ENCODE measurements at regions not wholly inside any gene's neighbourhood (a gene's known extent, or its start where the extent isn't known, plus 50 kb on each side); places are given as distances from the start of the nearest gene placed in this dataset.

DNA sequence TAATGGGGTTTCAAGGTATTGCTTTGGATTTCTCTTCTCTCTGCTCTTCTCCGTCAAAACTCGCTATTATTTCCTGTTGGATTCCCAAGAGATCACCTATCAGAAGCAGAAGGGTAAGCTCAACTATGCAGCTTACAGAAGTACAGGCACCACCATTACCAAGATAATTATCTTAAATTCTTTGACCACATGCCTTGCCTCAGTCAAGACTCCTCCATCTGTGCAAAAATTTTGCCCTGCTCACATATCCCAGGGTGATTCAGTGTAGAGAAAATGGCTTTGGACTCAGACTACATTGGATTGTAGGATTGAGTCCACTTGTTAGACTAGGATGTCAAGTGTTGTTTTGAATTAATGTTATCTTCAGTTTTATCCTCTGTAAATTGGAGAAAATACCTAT, 698.7 kb downstream of the TDRD15 start:
- no peak for DNase-seq (ENCODE audit: low read depth in 1 of 2, low spot score in 1 of 2)
- CTCF ChIA-PET = no interaction called here
- 2% methylated on average over 2 of the region's 2 CpGs for WGBS (ENCODE audit: missing lambda C conversion rate)
- H3K4me3 ChIP-seq = no peak overlapping the region
- peaks cover 3% of the 10 kb centered on the region; the same call in 1 of the 3 replicates for H3K9me3 ChIP-seq
- FAIRE-seq = no peak
- no peak for TF ChIP-seq ZFP36 (IDR thresholded peaks at IDR 0.05; ENCODE audit: borderline replicate concordance, partially characterized antibody)
- no peak for TF ChIP-seq NFE2L2 (conservative IDR thresholded peaks at IDR 0.05; ENCODE audit: low read length)
- TF ChIP-seq, protein P1, sequence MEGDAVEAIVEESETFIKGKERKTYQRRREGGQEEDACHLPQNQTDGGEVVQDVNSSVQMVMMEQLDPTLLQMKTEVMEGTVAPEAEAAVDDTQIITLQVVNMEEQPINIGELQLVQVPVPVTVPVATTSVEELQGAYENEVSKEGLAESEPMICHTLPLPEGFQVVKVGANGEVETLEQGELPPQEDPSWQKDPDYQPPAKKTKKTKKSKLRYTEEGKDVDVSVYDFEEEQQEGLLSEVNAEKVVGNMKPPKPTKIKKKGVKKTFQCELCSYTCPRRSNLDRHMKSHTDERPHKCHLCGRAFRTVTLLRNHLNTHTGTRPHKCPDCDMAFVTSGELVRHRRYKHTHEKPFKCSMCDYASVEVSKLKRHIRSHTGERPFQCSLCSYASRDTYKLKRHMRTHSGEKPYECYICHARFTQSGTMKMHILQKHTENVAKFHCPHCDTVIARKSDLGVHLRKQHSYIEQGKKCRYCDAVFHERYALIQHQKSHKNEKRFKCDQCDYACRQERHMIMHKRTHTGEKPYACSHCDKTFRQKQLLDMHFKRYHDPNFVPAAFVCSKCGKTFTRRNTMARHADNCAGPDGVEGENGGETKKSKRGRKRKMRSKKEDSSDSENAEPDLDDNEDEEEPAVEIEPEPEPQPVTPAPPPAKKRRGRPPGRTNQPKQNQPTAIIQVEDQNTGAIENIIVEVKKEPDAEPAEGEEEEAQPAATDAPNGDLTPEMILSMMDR (IDR thresholded peaks at IDR 0.05) = no peak
- no peak for TF ChIP-seq GATA3 (IDR thresholded peaks at IDR 0.05; ENCODE audit: borderline replicate concordance)
- TF ChIP-seq CBX2 (IDR thresholded peaks at IDR 0.05; ENCODE audit: borderline replicate concordance, low read depth) = no peak
- TF ChIP-seq CHD2 (IDR thresholded peaks at IDR 0.05; ENCODE audit: low read length, partially characterized antibody) = no peak
- TF ChIP-seq, protein P2, sequence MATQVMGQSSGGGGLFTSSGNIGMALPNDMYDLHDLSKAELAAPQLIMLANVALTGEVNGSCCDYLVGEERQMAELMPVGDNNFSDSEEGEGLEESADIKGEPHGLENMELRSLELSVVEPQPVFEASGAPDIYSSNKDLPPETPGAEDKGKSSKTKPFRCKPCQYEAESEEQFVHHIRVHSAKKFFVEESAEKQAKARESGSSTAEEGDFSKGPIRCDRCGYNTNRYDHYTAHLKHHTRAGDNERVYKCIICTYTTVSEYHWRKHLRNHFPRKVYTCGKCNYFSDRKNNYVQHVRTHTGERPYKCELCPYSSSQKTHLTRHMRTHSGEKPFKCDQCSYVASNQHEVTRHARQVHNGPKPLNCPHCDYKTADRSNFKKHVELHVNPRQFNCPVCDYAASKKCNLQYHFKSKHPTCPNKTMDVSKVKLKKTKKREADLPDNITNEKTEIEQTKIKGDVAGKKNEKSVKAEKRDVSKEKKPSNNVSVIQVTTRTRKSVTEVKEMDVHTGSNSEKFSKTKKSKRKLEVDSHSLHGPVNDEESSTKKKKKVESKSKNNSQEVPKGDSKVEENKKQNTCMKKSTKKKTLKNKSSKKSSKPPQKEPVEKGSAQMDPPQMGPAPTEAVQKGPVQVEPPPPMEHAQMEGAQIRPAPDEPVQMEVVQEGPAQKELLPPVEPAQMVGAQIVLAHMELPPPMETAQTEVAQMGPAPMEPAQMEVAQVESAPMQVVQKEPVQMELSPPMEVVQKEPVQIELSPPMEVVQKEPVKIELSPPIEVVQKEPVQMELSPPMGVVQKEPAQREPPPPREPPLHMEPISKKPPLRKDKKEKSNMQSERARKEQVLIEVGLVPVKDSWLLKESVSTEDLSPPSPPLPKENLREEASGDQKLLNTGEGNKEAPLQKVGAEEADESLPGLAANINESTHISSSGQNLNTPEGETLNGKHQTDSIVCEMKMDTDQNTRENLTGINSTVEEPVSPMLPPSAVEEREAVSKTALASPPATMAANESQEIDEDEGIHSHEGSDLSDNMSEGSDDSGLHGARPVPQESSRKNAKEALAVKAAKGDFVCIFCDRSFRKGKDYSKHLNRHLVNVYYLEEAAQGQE (IDR thresholded peaks at IDR 0.05) = no peak
- TF ChIP-seq RARB (CRISPR knock-in tag; IDR thresholded peaks at IDR 0.05) = no peak
- TF ChIP-seq, protein P3, sequence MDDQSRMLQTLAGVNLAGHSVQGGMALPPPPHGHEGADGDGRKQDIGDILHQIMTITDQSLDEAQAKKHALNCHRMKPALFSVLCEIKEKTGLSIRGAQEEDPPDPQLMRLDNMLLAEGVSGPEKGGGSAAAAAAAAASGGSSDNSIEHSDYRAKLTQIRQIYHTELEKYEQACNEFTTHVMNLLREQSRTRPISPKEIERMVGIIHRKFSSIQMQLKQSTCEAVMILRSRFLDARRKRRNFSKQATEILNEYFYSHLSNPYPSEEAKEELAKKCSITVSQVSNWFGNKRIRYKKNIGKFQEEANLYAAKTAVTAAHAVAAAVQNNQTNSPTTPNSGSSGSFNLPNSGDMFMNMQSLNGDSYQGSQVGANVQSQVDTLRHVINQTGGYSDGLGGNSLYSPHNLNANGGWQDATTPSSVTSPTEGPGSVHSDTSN (IDR thresholded peaks at IDR 0.05) = no peak
- TF ChIP-seq, protein P4, sequence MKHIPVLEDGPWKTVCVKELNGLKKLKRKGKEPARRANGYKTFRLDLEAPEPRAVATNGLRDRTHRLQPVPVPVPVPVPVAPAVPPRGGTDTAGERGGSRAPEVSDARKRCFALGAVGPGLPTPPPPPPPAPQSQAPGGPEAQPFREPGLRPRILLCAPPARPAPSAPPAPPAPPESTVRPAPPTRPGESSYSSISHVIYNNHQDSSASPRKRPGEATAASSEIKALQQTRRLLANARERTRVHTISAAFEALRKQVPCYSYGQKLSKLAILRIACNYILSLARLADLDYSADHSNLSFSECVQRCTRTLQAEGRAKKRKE (CRISPR knock-in tag; IDR thresholded peaks at IDR 0.05; ENCODE audit: low read depth) = no peak
- no peak for TF ChIP-seq SMC3 (IDR thresholded peaks at IDR 0.05)
- TF ChIP-seq, protein P5, sequence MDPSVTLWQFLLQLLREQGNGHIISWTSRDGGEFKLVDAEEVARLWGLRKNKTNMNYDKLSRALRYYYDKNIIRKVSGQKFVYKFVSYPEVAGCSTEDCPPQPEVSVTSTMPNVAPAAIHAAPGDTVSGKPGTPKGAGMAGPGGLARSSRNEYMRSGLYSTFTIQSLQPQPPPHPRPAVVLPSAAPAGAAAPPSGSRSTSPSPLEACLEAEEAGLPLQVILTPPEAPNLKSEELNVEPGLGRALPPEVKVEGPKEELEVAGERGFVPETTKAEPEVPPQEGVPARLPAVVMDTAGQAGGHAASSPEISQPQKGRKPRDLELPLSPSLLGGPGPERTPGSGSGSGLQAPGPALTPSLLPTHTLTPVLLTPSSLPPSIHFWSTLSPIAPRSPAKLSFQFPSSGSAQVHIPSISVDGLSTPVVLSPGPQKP (IDR thresholded peaks at IDR 0.05; ENCODE audit: low read depth, low read length) = no peak
- TF ChIP-seq FOSB (CRISPR knock-in tag; IDR thresholded peaks at IDR 0.05) = no peak
- TF ChIP-seq BHLHE40 (IDR thresholded peaks at IDR 0.05; ENCODE audit: low read depth, low read length) = no peak
- TF ChIP-seq EHMT2 (IDR thresholded peaks at IDR 0.05; ENCODE audit: low read depth) = no peak
- TF ChIP-seq MAZ (IDR thresholded peaks at IDR 0.05; ENCODE audit: borderline replicate concordance, low read depth, low read length) = no peak
- TF ChIP-seq POLR2A (IDR thresholded peaks at IDR 0.05; ENCODE audit: low read length) = no peak
- TF ChIP-seq RFX5 (IDR thresholded peaks at IDR 0.05) = no peak
- no peak for TF ChIP-seq EHF (CRISPR knock-in tag; IDR thresholded peaks at IDR 0.05)
- H3K4me1 ChIP-seq = no peaks in the 10 kb centered on the region
- no peak overlapping the region for H3K27ac ChIP-seq
- no peak for ATAC-seq
- POLR2A ChIA-PET = no interaction called here
- H3K4me2 ChIP-seq = no peak overlapping the region

DNA sequence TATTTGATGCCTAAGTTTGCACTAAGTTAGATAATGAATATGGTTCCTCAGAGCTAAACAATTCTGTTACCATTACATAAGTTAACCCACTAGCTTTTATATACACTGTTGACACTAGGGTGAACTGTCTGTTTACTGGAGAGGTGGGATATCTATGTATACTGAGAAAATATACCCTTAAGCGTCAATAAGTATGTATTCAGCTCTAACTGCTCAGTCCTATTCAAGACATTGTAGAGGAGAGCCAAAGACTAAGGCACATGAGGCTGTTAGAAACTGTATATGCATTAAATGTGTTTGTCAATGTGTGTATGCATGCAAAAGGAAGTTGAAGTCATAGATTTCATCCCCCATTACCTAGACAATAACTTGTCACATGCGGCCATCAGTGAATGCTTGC, 710.0 kb downstream of the TDRD15 start:
- 3% methylated on average over 2 of the region's 2 CpGs for WGBS (ENCODE audit: missing lambda C conversion rate)
- ChIA-PET POLR2A (no interaction called here), CTCF (no interaction called here)
- ATAC-seq (no peak), DNase-seq (ENCODE audit: low read depth in 1 of 2, low spot score in 1 of 2) (no peak), FAIRE-seq (no peak)
- peaks cover 5% of the 10 kb centered on the region; the same call in 2 of the 3 replicates for H3K9me3 ChIP-seq
- no peak overlapping the region for H3K4me2 ChIP-seq
- TF ChIP-seq TP53 (CRISPR knock-in tag; IDR thresholded peaks at IDR 0.05) (no peak), RNF2 (IDR thresholded peaks at IDR 0.05; ENCODE audit: borderline replicate concordance, low read depth) (no peak), PHF8 (IDR thresholded peaks at IDR 0.05; ENCODE audit: borderline replicate concordance, low read depth) (no peak), HDAC2 (IDR thresholded peaks at IDR 0.05) (no peak), HEYL (CRISPR knock-in tag; IDR thresholded peaks at IDR 0.05) (no peak), NPAS2 (CRISPR knock-in tag; IDR thresholded peaks at IDR 0.05; ENCODE audit: borderline replicate concordance) (no peak), CBX8 (IDR thresholded peaks at IDR 0.05) (no peak), NR3C1 (IDR thresholded peaks at IDR 0.05) (no peak), BHLHE40 (IDR thresholded peaks at IDR 0.05; ENCODE audit: low read depth, low read length) (no peak)
- H3K4me1 ChIP-seq = no peaks in the 10 kb centered on the region
- no peak overlapping the region for H3K4me3 ChIP-seq
- no peak overlapping the region for H3K27ac ChIP-seq
